Cardiac muscle cell (in vitro differentiated cells and primary cell): ENCODE measurements at regions not wholly inside any gene's neighbourhood (a gene's known extent, or its start where the extent isn't known, plus 50 kb on each side); places are given as distances from the start of the nearest gene placed in this dataset.

Experiments
- DNase-seq, 2 donors: peaks; one replicate each; pipeline versions ENCODE4 v3.0.0 to v3.0.0-alpha.2; 2010 to 2017; ENCODE audit warnings: low read depth in 1 of 2, low spot score in 1 of 2
- H3K27ac ChIP-seq: fragments of 200-600 bp; sonication (generic); 2 replicates; pipeline ENCODE4 v1.5.1; 2016
- H3K27me3 ChIP-seq: fragments of 200-600 bp; sonication (generic); 2 replicates; pipeline ENCODE4 v1.6.0; 2016; ENCODE audit warnings: control low read depth
- H3K36me3 ChIP-seq: fragments of 200-600 bp; sonication (generic); 2 replicates; pipeline ENCODE4 v1.5.1; 2016; ENCODE audit warnings: control low read depth
- H3K4me1 ChIP-seq: fragments of 200-600 bp; sonication (generic); 2 replicates; pipeline ENCODE4 v1.8.1; 2017; ENCODE audit warnings: low read depth, mild to moderate bottlenecking, mixed run types
- H3K4me3 ChIP-seq: fragments of 200-600 bp; sonication (generic); 2 replicates; pipeline ENCODE4 v1.5.1; 2016; ENCODE audit warnings: mild to moderate bottlenecking
- H3K9me3 ChIP-seq: fragments of 200-600 bp; sonication (generic); 2 replicates; pipeline ENCODE4 v1.5.1; 2017; ENCODE audit warnings: low read depth, mild to moderate bottlenecking, control low read depth
- CTCF ChIP-seq: IDR thresholded peaks from 2 replicates; pipeline ENCODE4 v1.5.1; 2012; ENCODE audit warnings: low read depth, mild to moderate bottlenecking, low read length

DNA sequence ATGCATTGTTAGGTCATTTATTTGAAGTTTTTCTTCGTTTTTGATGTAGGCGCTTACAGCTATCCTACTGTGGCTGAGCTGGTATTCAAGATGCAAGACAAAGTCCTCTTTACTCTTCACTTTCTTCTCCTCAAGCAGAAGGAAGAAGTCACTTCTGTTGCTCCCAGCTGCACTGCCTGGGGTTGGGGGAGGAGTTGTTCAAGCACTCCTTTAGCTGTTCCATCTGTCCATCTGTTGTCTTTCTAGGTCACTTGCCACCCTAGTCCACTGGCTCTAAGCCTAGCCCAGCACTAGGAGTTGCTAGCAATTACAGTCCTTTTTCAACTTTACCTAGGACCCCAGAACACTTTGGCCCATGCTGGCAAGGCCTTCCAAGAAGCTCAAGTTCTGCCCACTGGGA is 200.6 kb upstream of the RBMS1 start:
- H3K27ac ChIP-seq: no peak overlapping the region
- H3K4me3 ChIP-seq: no peak overlapping the region
- peaks cover 7% of the 10 kb centered on the region for H3K4me1 ChIP-seq
- H3K27me3 ChIP-seq: no peaks in the 10 kb centered on the region
- no peak for DNase-seq
- no peak for TF ChIP-seq CTCF
- H3K36me3 ChIP-seq: no peaks in the 10 kb centered on the region
- no peaks in the 10 kb centered on the region for H3K9me3 ChIP-seq

DNA sequence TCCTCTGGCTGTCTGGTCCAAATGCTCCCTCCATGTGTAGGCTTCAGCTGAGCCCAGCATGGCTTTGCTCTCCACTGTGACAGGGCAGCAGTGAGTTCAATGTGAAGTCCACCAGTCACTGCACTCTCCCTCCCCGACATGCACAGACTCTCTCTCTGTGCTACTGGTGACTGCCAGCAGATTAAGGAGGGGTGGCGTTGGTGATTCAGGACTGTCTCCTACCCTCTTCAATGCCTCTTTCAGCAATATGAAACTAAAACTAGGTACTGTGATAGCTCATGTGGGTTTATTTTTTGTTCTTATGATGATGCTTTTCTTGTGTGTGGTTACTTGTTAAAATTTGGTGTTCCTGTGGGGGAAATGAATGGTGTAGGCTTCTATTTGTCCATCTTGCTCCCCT is 201.0 kb upstream of the RBMS1 start:
- Histone ChIP-seq H3K27me3 (no peaks in the 10 kb centered on the region), H3K36me3 (no peaks in the 10 kb centered on the region), H3K4me1 (peaks cover 7% of the 10 kb centered on the region), H3K27ac (no peak overlapping the region), H3K4me3 (no peak overlapping the region), H3K9me3 (no peaks in the 10 kb centered on the region)
- DNase-seq: no peak
- TF ChIP-seq CTCF: no peak

GRCh38 chr2:160695402-160696086 is 201.9 kb upstream of the RBMS1 start:
- no peak for TF ChIP-seq CTCF
- Histone ChIP-seq H3K4me3 (no peak overlapping the region), H3K4me1 (peaks cover 15% of the 10 kb centered on the region), H3K27ac (no peak overlapping the region), H3K9me3 (no peaks in the 10 kb centered on the region), H3K27me3 (no peaks in the 10 kb centered on the region), H3K36me3 (no peaks in the 10 kb centered on the region)
- no peak for DNase-seq

DNA sequence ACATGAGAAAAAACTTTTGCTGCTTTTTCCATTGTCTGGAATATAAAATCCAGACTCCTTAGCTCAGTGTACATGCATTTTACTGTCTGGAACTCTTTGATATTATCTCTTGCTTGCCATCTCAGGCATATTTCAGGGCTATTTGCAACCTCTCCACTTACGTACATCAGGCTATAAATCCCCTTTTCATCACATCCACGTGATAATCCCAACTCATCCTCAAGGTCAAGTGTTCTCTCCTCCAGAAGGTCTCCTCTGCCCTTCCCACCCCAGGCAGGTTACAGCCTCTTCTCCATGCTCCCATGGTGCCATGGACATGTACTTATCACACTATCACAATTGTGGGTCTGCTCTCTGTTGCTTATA is 202.5 kb upstream of the RBMS1 start:
- no peaks in the 10 kb centered on the region for H3K36me3 ChIP-seq
- H3K4me3 ChIP-seq: no peak overlapping the region
- H3K9me3 ChIP-seq: no peaks in the 10 kb centered on the region
- no peak overlapping the region for H3K27ac ChIP-seq
- no peak for TF ChIP-seq CTCF
- no peaks in the 10 kb centered on the region for H3K27me3 ChIP-seq
- peaks cover 16% of the 10 kb centered on the region for H3K4me1 ChIP-seq
- no peak for DNase-seq

DNA sequence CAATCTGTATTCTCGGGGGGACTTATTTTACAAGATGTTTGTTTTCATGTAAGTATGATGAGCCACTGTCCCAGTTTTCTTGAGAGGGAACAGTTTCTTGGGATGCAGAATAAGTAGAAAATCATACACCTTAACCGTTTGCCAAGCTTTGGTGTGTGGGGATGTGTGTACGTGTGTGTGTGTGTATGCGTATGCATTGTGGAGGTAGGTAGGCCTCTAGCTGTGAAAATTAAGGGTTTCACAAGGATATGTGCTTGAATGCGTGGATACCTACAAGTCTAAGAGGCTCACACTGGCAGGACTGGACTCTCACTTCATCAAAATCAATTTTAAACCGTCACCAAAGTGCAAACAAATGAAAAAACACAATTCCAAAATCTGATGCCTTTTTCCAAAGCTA is 204.2 kb upstream of the RBMS1 start:
- Histone ChIP-seq H3K4me1 (peaks cover 26% of the 10 kb centered on the region), H3K27ac (no peak overlapping the region), H3K36me3 (no peaks in the 10 kb centered on the region), H3K27me3 (no peaks in the 10 kb centered on the region), H3K4me3 (no peak overlapping the region), H3K9me3 (no peaks in the 10 kb centered on the region)
- DNase-seq: no peak
- TF ChIP-seq CTCF: no peak
